ENCODE measurements at regions not wholly inside any gene's neighbourhood (a gene's known extent, or its start where the extent isn't known, plus 50 kb on each side); places are given as distances from the start of the nearest gene placed in this dataset.
A peak's percentile ranks its signal among the peaks of the same experiment; 100 is the strongest.

DNA sequence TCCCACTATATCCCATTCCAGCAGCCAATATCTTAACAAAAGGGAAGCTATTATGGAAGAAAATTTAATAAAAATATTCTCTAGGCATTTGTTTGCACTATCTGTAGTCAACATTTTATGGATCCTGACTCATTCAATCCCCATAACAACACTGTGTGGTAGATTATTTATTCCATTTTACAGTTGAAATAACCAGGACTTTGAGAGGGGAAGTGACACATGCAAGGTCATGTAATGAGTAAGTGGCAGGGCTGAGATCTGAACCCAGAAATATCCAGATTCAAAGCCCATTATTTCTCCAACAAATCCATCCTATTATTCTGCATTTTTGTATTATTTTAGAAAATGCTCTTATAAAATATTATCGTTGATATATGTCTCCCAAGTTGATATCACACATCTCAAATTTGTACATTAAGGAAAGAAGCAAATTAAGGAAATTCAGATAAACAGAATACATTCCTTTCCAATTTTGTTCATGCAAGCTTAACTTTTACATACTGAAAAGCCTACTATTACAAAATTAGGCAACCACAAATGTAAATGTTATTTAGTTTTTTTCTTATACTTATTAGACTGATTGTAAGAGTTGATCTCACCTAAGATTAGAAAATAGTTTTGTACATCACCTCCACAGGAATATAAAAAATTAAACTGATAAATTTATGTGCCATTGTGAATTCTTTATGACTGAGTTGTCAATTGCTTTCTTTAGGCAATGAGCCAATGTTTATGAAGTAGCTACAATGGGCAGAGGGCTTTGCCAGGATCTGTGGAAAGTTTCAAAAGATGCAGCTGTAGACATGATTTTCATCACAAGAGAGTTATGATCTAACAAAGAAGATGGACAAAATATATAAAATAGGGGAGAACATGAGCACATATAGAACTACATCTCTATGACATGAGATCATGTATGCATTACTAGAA lies 55.1 kb upstream of the E2F7 start:
- Histone ChIP-seq H3K9me3 (ENCODE audit: low read depth, low read length) (no peaks in the 10 kb centered on the region), H4K20me1 (ENCODE audit: insufficient read depth, low read length) (no peaks in the 10 kb centered on the region), H2AFZ (ENCODE audit: low read length) (no peak overlapping the region), H3K36me3 (ENCODE audit: insufficient read depth, low read length) (no peaks in the 10 kb centered on the region), H3K27me3 (ENCODE audit: insufficient read depth, low read length) (no peaks in the 10 kb centered on the region), H3K4me2 (ENCODE audit: insufficient read depth, low read length) (peak overlapping the region; percentile 3), H3K4me3 (ENCODE audit: insufficient read depth, low read length) (no peak overlapping the region), H3K27ac (ENCODE audit: low read depth, low read length) (peak overlapping the region; percentile 83), H3K4me1 (ENCODE audit: insufficient read depth, low read length) (peaks cover 70% of the 10 kb centered on the region), H3K79me2 (ENCODE audit: insufficient read depth, low read length) (no peaks in the 10 kb centered on the region)
- peak; percentile 66 for DNase-seq (ENCODE audit: insufficient read length, low spot score, missing footprints)
- TF ChIP-seq, protein P1, sequence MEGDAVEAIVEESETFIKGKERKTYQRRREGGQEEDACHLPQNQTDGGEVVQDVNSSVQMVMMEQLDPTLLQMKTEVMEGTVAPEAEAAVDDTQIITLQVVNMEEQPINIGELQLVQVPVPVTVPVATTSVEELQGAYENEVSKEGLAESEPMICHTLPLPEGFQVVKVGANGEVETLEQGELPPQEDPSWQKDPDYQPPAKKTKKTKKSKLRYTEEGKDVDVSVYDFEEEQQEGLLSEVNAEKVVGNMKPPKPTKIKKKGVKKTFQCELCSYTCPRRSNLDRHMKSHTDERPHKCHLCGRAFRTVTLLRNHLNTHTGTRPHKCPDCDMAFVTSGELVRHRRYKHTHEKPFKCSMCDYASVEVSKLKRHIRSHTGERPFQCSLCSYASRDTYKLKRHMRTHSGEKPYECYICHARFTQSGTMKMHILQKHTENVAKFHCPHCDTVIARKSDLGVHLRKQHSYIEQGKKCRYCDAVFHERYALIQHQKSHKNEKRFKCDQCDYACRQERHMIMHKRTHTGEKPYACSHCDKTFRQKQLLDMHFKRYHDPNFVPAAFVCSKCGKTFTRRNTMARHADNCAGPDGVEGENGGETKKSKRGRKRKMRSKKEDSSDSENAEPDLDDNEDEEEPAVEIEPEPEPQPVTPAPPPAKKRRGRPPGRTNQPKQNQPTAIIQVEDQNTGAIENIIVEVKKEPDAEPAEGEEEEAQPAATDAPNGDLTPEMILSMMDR (IDR thresholded peaks at IDR 0.05; ENCODE audit: extremely low read depth, low read depth, low read length): no peak

DNA sequence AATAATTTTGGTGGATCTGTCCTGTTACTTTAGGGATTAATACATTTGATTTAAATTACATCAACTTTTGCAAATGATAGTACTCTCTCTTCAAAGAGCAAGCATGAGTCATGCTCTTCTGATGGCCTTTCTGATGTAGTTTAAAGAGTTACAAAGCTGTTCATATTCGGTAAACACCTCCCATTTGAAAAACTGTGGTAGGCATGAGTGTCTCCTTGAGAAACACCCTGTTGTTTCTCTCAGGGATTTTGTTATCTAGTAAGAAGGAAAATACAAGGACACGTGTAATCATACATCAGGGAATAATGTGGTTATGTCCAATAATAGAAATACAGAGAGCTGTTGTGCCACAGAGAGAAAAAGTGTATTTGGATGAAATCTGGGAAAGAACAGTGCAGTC lies 53.3 kb upstream of the E2F7 start:
- H2AFZ ChIP-seq (ENCODE audit: low read length): no peak overlapping the region
- no peaks in the 10 kb centered on the region for H3K79me2 ChIP-seq (ENCODE audit: insufficient read depth, low read length)
- H4K20me1 ChIP-seq (ENCODE audit: insufficient read depth, low read length): no peaks in the 10 kb centered on the region
- H3K4me2 ChIP-seq (ENCODE audit: insufficient read depth, low read length): no peak overlapping the region
- H3K9me3 ChIP-seq (ENCODE audit: low read depth, low read length): no peaks in the 10 kb centered on the region
- no peaks in the 10 kb centered on the region for H3K36me3 ChIP-seq (ENCODE audit: insufficient read depth, low read length)
- H3K27ac ChIP-seq (ENCODE audit: low read depth, low read length): peak overlapping the region; percentile 83
- no peaks in the 10 kb centered on the region for H3K27me3 ChIP-seq (ENCODE audit: insufficient read depth, low read length)
- DNase-seq (ENCODE audit: insufficient read length, low spot score, missing footprints): no peak
- H3K4me3 ChIP-seq (ENCODE audit: insufficient read depth, low read length): no peak overlapping the region
- TF ChIP-seq, protein P1 (IDR thresholded peaks at IDR 0.05; ENCODE audit: extremely low read depth, low read depth, low read length): no peak
- H3K4me1 ChIP-seq (ENCODE audit: insufficient read depth, low read length): peaks cover 56% of the 10 kb centered on the region

DNA sequence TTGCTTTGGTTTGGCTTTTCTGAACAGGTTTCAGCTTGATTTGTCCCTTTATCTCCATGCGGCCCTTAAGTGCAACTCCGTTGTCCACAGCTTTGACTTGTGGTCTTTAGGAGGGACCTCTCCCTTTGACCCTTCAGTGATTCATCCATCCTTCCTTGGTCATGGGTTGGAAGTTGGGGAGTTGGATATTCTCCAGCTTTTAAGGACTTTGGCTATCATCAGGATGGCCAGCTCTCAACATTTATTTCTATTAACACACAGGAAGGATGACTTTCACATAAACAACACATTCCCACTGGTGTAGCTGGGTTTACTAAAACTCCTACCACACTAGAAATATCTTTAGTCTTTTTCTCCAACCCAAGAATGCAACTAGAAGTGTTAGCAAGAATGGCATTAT lies 50.9 kb upstream of the E2F7 start:
- H3K4me2 ChIP-seq (ENCODE audit: insufficient read depth, low read length): no peak overlapping the region

DNA sequence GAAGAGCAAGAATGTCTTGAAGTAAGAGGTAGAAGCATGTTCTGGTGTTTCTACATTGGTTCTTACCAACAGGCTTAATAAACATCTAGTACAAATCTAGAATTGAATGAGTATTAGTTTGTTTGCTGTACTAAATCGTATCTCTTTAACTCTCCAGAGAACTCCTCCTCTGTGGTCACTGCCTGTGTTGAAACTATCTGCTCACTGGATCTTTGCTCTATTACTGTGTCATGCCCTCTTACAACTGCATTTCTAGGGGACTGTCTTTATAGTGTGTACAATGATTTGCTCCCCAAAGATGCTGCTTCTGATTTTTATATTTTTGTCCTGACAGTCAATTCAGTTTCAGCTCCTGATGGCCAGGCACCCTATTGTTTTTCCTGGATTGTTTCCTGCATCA lies 50.1 kb upstream of the E2F7 start:
- H3K4me2 ChIP-seq (ENCODE audit: insufficient read depth, low read length): no peak overlapping the region
- DNase-seq (ENCODE audit: insufficient read length, low spot score, missing footprints): no peak
- TF ChIP-seq, protein P1 (IDR thresholded peaks at IDR 0.05; ENCODE audit: extremely low read depth, low read depth, low read length): no peak

More for the DNA sequence above, 50.9 kb upstream of the E2F7 start:
- H4K20me1 ChIP-seq (ENCODE audit: insufficient read depth, low read length): no peaks in the 10 kb centered on the region
- peak; percentile 13 for DNase-seq (ENCODE audit: insufficient read length, low spot score, missing footprints)
- no peaks in the 10 kb centered on the region for H3K27me3 ChIP-seq (ENCODE audit: insufficient read depth, low read length)
- no peaks in the 10 kb centered on the region for H3K9me3 ChIP-seq (ENCODE audit: low read depth, low read length)
- no peak overlapping the region for H3K4me3 ChIP-seq (ENCODE audit: insufficient read depth, low read length)
- TF ChIP-seq, protein P1 (IDR thresholded peaks at IDR 0.05; ENCODE audit: extremely low read depth, low read depth, low read length): no peak
- no peaks in the 10 kb centered on the region for H3K79me2 ChIP-seq (ENCODE audit: insufficient read depth, low read length)
- H2AFZ ChIP-seq (ENCODE audit: low read length): no peak overlapping the region
- no peaks in the 10 kb centered on the region for H3K36me3 ChIP-seq (ENCODE audit: insufficient read depth, low read length)
- H3K4me1 ChIP-seq (ENCODE audit: insufficient read depth, low read length): peaks cover 36% of the 10 kb centered on the region
- H3K27ac ChIP-seq (ENCODE audit: low read depth, low read length): no peak overlapping the region

More for the DNA sequence above, 50.1 kb upstream of the E2F7 start:
- H3K79me2 ChIP-seq (ENCODE audit: insufficient read depth, low read length): no peaks in the 10 kb centered on the region
- H3K36me3 ChIP-seq (ENCODE audit: insufficient read depth, low read length): no peaks in the 10 kb centered on the region
- no peaks in the 10 kb centered on the region for H4K20me1 ChIP-seq (ENCODE audit: insufficient read depth, low read length)
- no peak overlapping the region for H3K27ac ChIP-seq (ENCODE audit: low read depth, low read length)
- no peak overlapping the region for H2AFZ ChIP-seq (ENCODE audit: low read length)
- peaks cover 29% of the 10 kb centered on the region for H3K4me1 ChIP-seq (ENCODE audit: insufficient read depth, low read length)
- no peaks in the 10 kb centered on the region for H3K27me3 ChIP-seq (ENCODE audit: insufficient read depth, low read length)
- no peaks in the 10 kb centered on the region for H3K9me3 ChIP-seq (ENCODE audit: low read depth, low read length)
- H3K4me3 ChIP-seq (ENCODE audit: insufficient read depth, low read length): no peak overlapping the region

All from osteoblast (primary cell).